Activated naive CD8-positive, alpha-beta T cell treated with anti-CD3 and anti-CD28 coated beads, Interleukin-2, amount 10 ng/mL, durations not matched to agents 7 days and 5 days (primary cell): ENCODE measurements at regions not wholly inside any gene's neighbourhood (a gene's known extent, or its start where the extent isn't known, plus 50 kb on each side); places are given as distances from the start of the nearest gene placed in this dataset.
"Not testable (repeated sequence)": the region's sequence is repeated elsewhere in the genome, so short reads cannot be mapped to it uniquely, and the experiment has no call there.

Experiments used
- ATAC-seq: fragments of 150-1000 bp; cut with Tn5 transposase; one replicate; pipeline ENCODE4 v1.10.0; 2021; ENCODE audit warnings: low read depth, moderate library complexity
- POLR2A ChIA-PET: fragments of 350-600 bp; sonication (Branson Sonifier 250); formaldehyde crosslinking; loops from one replicate; lab custom pipeline; 2021; ENCODE audit warnings: antibody characterized with exemption; lab: Charles Lee
- DNase-seq: peaks from one replicate; pipeline ENCODE4 v3.0.0; 2021
- H3K27ac Mint-ChIP-seq: one replicate; pipeline ENCODE4 v1.8.0; 2022; ENCODE audit warnings: mild to moderate bottlenecking, mixed read lengths
- H3K27me3 Mint-ChIP-seq: one replicate; pipeline ENCODE4 v1.8.0; 2022; ENCODE audit warnings: mild to moderate bottlenecking, moderate library complexity, mixed read lengths
- H3K36me3 Mint-ChIP-seq: one replicate; pipeline ENCODE4 v1.8.0; 2021; ENCODE audit warnings: mild to moderate bottlenecking, mixed read lengths
- H3K4me1 Mint-ChIP-seq: one replicate; pipeline ENCODE4 v1.8.0; 2021; ENCODE audit warnings: mixed read lengths
- H3K4me3 Mint-ChIP-seq: one replicate; pipeline ENCODE4 v1.8.0; 2022; ENCODE audit warnings: mild to moderate bottlenecking, moderate library complexity, mixed read lengths
- H3K9me3 Mint-ChIP-seq: one replicate; pipeline ENCODE4 v1.8.0; 2021; ENCODE audit warnings: mixed read lengths

DNA sequence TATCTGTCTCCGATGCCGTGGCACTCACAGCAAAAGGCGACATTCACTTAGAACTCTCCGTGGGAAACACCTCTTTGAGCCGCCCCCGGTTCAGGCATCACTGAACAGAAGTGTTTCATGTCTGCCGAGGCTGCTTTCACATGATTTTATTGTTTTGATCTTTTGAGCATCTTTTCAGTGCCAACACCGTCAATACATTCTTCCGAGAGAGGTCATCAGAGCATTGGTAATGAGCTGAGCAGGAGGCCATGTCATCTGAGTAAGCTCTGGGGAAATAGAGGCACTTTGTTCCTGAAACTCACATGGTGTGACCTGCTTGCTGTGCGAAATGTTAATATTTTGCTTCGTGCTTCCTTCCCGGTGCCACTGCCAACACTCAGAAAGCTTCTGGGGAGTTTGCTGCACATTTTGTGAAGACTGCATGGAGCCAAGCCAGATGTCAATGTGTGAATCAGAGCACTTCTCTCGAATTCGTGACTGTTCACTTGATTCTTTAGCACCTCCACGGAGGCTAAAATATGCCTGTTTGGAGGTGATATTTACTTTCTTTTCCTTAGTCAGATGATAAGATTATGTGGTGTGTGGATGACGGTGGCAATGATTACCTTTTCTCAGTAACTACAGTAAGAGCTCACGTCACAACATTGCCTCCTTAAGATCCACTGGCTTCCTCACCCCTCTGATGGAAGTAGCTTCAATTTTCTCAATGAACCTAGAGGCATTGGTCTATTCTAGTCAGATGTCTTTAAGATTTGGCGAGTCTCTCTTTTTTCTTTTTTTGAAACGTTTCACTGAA lies 222.3 kb upstream of the HS3ST1 start:
- Mint-ChIP-seq H3K36me3 (no peaks in the 10 kb centered on the region), H3K4me3 (no peak overlapping the region), H3K27ac (no peak overlapping the region), H3K27me3 (no peaks in the 10 kb centered on the region), H3K9me3 (no peaks in the 10 kb centered on the region), H3K4me1 (no peaks in the 10 kb centered on the region)
- DNase-seq (no peak), ATAC-seq (no peak)
- POLR2A ChIA-PET, result no interaction called here

DNA sequence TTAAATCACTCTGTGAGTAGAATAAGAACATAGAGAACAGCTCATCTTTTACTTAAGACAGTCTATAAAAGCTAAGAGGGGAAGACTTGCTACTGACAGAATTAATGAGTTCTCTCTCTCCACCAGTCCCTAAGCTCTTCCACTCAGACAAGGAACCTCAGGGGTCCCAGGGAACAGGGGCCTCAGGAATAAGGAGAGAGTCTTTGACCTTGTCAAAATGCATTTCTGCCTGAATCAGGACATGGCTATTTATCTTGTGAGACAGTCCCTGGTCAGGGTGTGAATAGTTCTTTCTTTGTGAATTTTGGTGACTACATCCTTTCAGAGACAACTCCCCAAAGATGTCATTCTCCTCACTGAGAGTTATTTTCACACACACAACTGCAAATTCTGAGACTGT lies 218.7 kb upstream of the HS3ST1 start:
- H3K36me3 Mint-ChIP-seq, result no peaks in the 10 kb centered on the region
- DNase-seq (no peak), ATAC-seq (no peak)
- no peak overlapping the region for H3K4me3 Mint-ChIP-seq
- H3K27ac Mint-ChIP-seq, result no peak overlapping the region
- H3K27me3 Mint-ChIP-seq, result no peaks in the 10 kb centered on the region
- no peaks in the 10 kb centered on the region for H3K4me1 Mint-ChIP-seq
- H3K9me3 Mint-ChIP-seq, result no peaks in the 10 kb centered on the region
- POLR2A ChIA-PET, result no interaction called here

DNA sequence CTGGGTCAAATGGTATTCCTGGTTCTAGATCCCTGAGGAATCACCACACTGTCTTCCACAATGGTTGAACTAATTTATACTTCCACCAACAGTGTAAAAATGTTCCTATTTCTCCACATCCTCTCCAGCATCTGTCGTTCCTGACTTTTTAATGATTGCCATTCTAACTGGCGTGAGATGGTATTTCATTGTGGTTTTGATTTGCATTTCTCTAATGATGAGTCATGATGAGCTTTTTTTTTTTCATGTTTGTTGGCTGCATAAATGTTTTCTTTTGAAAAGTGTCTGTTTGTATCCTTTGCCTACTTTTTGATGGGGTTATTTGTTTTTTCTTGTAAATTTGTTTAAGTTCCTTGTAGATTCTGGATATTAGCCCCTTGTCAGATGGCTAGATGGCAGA lies 214.4 kb upstream of the HS3ST1 start:
- H3K36me3 Mint-ChIP-seq, POLR2A ChIA-PET, ATAC-seq, H3K27ac Mint-ChIP-seq, DNase-seq, H3K4me1 Mint-ChIP-seq, H3K27me3 Mint-ChIP-seq, H3K4me3 Mint-ChIP-seq, H3K9me3 Mint-ChIP-seq: not testable (repeated sequence)

DNA sequence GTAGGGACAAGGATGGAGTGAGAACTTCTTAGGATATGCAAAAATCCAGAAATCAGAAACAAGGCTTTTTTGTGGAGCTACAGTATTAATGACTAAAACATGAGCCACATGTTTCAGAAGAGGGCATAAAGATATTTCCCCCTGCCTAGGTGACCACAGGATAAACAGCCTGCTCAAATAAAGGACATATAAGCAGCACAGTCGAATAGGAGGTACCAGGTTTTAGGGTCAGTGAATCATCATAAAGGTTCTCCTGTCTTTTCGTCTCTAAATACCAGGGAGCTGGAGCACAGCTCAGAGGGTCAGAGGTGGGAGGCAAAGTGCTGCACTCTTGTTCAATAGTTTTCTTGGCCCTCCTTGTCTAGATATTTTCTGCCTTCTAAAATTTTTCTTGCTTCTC lies 211.9 kb upstream of the HS3ST1 start:
- POLR2A ChIA-PET, result no interaction called here
- Mint-ChIP-seq H3K27ac (no peak overlapping the region), H3K27me3 (no peaks in the 10 kb centered on the region), H3K4me1 (no peaks in the 10 kb centered on the region), H3K36me3 (no peaks in the 10 kb centered on the region), H3K4me3 (no peak overlapping the region), H3K9me3 (peaks cover 2% of the 10 kb centered on the region)
- no peak for ATAC-seq
- no peak for DNase-seq

DNA sequence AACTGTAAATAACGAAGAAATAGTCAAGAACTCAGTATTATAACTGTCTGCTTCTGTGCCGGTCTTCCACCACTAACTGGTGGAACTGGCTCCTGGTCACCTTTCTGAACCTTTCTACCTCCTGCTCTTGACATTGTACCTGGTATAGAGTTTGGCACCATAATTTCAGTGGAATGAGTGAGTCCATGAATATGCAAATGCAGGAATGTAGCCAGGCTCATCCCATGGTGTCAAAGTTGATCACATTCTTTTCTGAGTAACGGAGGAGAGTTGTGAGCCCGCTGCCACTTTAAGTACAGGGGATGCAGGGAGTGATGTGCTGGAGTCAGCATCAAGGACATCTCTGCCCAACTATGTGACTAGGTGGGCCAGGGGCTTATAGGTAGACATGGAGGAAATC lies 207.9 kb upstream of the HS3ST1 start:
- no peaks in the 10 kb centered on the region for H3K36me3 Mint-ChIP-seq
- no peak for ATAC-seq
- H3K27me3 Mint-ChIP-seq, result no peaks in the 10 kb centered on the region
- DNase-seq, result no peak
- no peak overlapping the region for H3K27ac Mint-ChIP-seq
- no peak overlapping the region for H3K4me3 Mint-ChIP-seq
- POLR2A ChIA-PET, result no interaction called here
- peaks cover 2% of the 10 kb centered on the region for H3K9me3 Mint-ChIP-seq
- H3K4me1 Mint-ChIP-seq, result no peaks in the 10 kb centered on the region

DNA sequence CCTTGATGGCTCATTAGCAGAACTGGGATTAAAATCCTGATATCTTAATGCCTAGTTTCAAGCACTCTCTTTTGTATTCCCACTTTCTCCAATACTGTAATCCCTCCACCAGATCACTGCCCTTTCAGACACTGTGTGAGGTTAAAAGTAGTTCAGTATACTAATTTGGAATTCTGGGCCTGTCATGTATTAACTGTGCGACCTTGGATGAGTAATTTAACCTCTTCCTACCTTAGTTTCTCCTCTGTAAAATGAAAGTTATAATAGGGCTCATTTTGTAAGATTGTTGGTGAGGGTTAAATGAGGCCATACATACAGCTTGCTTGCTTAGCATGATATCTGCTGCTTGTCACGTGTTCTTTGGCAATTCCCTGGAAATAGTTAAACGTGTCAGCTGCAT lies 207.3 kb upstream of the HS3ST1 start:
- DNase-seq (no peak), ATAC-seq (no peak)
- no peaks in the 10 kb centered on the region for H3K36me3 Mint-ChIP-seq
- H3K4me1 Mint-ChIP-seq, result no peaks in the 10 kb centered on the region
- no peak overlapping the region for H3K27ac Mint-ChIP-seq
- peaks cover 2% of the 10 kb centered on the region for H3K9me3 Mint-ChIP-seq
- POLR2A ChIA-PET, result no interaction called here
- H3K27me3 Mint-ChIP-seq, result no peaks in the 10 kb centered on the region
- no peak overlapping the region for H3K4me3 Mint-ChIP-seq

DNA sequence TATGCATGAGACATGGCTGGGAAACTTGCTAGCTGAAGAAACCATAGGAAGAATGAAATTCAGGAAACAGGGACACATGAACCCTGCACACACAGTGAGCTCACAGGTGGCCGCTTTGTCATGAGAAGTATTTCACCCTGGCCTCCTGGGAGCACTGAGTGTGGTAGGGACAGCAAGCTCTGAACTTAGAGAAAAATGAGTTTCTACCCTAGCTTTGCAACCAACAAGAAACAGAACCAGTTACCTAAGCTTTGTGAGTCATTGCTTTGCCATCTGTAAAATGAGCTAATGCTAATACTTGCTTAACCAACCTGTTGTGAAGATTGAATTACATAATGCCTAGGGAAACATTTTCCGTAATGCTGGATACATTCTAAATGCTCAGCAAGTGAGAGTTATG lies 206.6 kb upstream of the HS3ST1 start:
- ATAC-seq (no peak), DNase-seq (no peak)
- H3K27ac Mint-ChIP-seq, result no peak overlapping the region
- no peaks in the 10 kb centered on the region for H3K4me1 Mint-ChIP-seq
- no peaks in the 10 kb centered on the region for H3K36me3 Mint-ChIP-seq
- no peaks in the 10 kb centered on the region for H3K27me3 Mint-ChIP-seq
- POLR2A ChIA-PET, result no interaction called here
- H3K4me3 Mint-ChIP-seq, result no peak overlapping the region
- H3K9me3 Mint-ChIP-seq, result peaks cover 2% of the 10 kb centered on the region

DNA sequence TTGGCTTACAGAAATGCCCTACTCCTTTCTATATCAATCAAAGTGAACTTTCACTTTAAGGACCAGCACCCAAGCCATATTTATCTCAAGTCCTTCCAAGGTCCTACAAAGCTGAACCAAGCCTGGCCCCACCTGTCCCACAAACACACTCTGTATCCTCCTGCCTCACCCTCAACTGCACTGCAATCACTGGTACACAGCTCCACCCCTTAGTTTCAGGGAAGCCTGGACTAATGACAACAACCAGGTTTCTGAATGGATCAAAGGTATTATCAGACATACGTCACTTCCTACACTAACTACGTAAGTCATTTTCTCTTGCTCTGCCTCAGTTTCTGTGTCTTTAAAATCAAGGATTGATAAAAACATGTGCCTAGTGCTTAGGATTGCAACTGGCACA lies 205.6 kb upstream of the HS3ST1 start:
- Mint-ChIP-seq H3K36me3 (no peaks in the 10 kb centered on the region), H3K9me3 (peaks cover 2% of the 10 kb centered on the region), H3K4me3 (no peak overlapping the region), H3K27ac (no peak overlapping the region), H3K27me3 (no peaks in the 10 kb centered on the region), H3K4me1 (no peaks in the 10 kb centered on the region)
- DNase-seq (no peak), ATAC-seq (no peak)
- POLR2A ChIA-PET, result no interaction called here

DNA sequence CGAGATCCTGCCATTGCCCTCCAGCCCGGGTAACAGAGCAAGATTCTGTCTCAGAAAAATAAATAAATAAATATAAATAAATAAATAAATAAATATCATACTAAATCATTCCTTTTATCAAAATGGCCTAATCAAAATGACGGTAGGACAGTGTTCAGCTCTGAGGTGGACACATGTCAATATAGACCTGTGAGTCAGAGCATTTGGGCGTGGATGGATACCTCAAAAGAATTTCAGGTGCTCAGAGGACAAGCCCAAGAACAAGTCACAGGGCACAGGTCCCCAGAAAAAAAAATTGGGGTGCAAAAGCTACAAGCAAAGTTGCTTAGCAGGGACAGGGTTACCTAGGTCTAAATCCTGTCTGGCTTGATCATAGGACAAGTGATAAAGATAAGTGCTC lies 204.7 kb upstream of the HS3ST1 start:
- DNase-seq (no peak), ATAC-seq (no peak)
- no peaks in the 10 kb centered on the region for H3K4me1 Mint-ChIP-seq
- no peaks in the 10 kb centered on the region for H3K27me3 Mint-ChIP-seq
- no peak overlapping the region for H3K4me3 Mint-ChIP-seq
- H3K36me3 Mint-ChIP-seq, result no peaks in the 10 kb centered on the region
- H3K9me3 Mint-ChIP-seq, result no peaks in the 10 kb centered on the region
- H3K27ac Mint-ChIP-seq, result no peak overlapping the region
- POLR2A ChIA-PET, result no interaction called here

DNA sequence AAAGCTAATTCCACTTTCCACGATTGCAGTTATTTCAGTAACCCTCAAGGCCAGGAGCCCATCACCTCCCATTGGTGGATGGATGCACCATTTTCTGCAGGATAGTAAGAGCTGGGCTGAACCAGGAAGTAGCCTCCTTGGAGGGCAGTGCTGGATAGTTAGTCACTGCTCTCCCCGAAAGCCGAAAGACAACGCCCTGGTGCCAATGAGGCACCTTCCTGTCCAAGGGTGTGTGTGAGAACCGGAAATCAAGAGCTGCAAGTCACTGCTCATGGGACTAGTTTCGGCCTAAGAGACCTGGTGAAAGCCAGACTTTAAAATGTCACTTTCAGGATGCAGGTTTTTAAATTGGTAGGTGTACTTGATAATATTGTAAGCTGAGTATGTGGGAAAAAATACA lies 203.8 kb upstream of the HS3ST1 start:
- no peak overlapping the region for H3K27ac Mint-ChIP-seq
- no peak overlapping the region for H3K4me3 Mint-ChIP-seq
- DNase-seq, result no peak
- POLR2A ChIA-PET, result no interaction called here
- H3K27me3 Mint-ChIP-seq, result no peaks in the 10 kb centered on the region
- no peak for ATAC-seq
- no peaks in the 10 kb centered on the region for H3K4me1 Mint-ChIP-seq
- H3K36me3 Mint-ChIP-seq, result no peaks in the 10 kb centered on the region
- H3K9me3 Mint-ChIP-seq, result no peaks in the 10 kb centered on the region

DNA sequence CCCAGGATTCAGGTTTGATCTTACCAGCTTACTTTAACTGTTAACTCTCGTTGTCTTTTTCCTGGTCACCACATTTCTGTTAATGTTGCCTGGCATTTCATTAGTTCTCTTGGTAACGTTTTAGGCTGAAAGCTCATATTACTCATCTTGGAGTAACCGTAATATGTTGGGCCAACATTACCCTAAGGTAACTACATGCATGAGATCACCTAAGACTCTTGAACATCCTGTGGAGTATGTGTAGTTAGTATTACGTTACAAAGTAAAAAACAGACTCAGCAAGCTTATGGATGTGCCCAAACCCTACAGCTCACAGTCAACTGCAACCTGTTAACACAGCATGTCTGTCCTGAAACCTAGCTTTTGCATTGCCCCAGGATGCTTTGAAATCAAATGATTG lies 203.3 kb upstream of the HS3ST1 start:
- POLR2A ChIA-PET, result no interaction called here
- Mint-ChIP-seq H3K4me1 (no peaks in the 10 kb centered on the region), H3K4me3 (no peak overlapping the region), H3K27me3 (no peaks in the 10 kb centered on the region), H3K9me3 (no peaks in the 10 kb centered on the region), H3K27ac (no peak overlapping the region), H3K36me3 (no peaks in the 10 kb centered on the region)
- ATAC-seq (no peak), DNase-seq (no peak)

DNA sequence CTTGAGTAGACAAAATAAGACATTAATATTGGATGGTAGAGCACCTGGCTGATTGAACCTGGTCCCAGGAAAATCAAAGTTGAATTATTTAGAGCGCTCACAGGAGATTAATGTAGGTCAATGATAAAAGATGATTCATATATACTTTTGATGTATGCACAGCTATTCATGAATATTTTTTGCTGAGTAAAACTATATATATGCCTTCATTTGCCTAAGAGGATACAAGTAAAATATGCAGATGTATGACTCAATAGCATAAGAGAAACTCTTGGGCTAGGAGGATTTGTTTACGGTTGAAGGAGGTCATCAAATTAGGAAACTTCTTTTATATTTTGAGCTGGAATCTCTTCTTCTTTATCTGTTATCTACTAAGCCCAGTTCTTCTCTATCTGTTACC lies 202.7 kb upstream of the HS3ST1 start:
- Mint-ChIP-seq H3K9me3 (no peaks in the 10 kb centered on the region), H3K4me1 (no peaks in the 10 kb centered on the region), H3K36me3 (no peaks in the 10 kb centered on the region), H3K4me3 (no peak overlapping the region), H3K27me3 (no peaks in the 10 kb centered on the region), H3K27ac (no peak overlapping the region)
- ATAC-seq (no peak), DNase-seq (no peak)
- POLR2A ChIA-PET, result no interaction called here

DNA sequence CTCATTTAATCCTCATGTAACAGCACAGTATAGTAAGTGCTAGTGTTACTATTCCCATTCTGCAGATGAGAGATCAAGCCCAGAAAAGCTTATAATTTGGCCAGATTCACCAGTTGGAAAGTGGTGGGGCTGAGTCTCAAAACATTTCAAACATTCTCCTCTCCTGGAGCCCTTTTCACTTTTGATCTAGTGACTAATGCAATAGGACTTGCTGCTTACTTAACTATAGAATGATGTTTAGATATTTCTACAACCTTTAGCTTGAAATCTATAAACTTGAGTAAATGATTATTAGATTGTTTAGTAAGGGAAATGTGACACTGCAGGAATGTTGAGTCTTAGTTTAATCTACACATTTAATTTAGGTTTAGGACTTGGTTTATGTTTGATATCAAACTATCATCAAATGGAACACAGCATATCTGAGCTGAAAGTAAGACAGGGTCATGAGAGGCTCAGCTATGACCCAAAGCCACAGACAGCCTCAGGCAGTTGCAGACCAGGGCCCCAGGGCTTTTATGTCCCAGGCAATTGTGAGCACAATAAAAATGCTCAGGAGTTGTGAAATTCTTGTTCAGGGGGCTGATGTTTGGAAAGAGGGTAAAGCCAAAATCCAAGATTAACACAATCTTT lies 199.5 kb upstream of the HS3ST1 start:
- Mint-ChIP-seq H3K4me1 (no peaks in the 10 kb centered on the region), H3K36me3 (no peaks in the 10 kb centered on the region), H3K4me3 (no peak overlapping the region), H3K27me3 (no peaks in the 10 kb centered on the region), H3K9me3 (no peaks in the 10 kb centered on the region), H3K27ac (no peak overlapping the region)
- ATAC-seq (no peak), DNase-seq (no peak)
- POLR2A ChIA-PET, result no interaction called here

DNA sequence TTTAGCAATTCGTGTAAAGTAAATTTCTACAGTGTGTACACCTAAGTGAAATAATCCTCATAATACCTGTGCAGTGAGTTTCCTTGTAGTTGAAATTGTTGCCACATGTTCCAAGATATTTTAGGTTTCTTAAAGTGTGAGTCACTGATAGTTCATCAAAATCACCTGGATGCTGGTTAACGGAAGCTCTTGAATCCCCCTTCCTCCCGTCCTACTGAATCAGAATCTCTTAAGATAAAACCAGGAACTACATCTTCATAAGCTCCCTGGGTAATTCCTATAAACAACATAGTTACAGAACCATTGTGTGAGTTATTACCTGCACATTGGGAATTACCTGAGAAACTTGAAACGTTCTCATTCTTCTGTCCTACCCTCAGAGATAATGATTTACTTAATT lies 197.4 kb upstream of the HS3ST1 start:
- no peak overlapping the region for H3K4me3 Mint-ChIP-seq
- no peaks in the 10 kb centered on the region for H3K36me3 Mint-ChIP-seq
- DNase-seq (no peak), ATAC-seq (no peak)
- no peak overlapping the region for H3K27ac Mint-ChIP-seq
- H3K27me3 Mint-ChIP-seq, result no peaks in the 10 kb centered on the region
- POLR2A ChIA-PET, result no interaction called here
- H3K4me1 Mint-ChIP-seq, result no peaks in the 10 kb centered on the region
- no peaks in the 10 kb centered on the region for H3K9me3 Mint-ChIP-seq
